ENCODE measurements at regions not wholly inside any gene's neighbourhood (a gene's known extent, or its start where the extent isn't known, plus 50 kb on each side); places are given as distances from the start of the nearest gene placed in this dataset.

DNA sequence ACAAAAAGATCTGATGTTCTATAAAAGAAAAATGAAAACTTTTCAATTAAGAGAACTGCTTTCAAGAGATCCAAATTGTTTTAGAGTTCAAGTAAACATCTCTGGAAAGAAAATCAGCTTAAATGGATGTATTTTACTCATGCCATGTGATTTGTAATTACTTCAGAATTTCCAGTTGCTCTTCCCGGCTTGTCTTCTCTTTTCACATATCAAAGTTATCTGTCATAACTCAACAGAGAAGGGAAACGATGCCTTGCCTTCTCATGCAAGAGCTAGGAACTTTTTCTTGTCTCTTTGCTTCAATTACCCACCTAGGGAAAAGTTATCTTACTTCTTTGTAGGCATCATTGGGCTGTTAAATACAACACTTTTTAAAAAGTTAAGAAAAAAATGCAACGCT is 255.2 kb upstream of the POU2AF2 start:
- Histone ChIP-seq H4K20me1 (ENCODE audit: control insufficient read depth, insufficient read depth) (no peaks in the 10 kb centered on the region), H3K9ac (ENCODE audit: control insufficient read depth, insufficient read depth, low read length) (no peak overlapping the region), H3K4me2 (ENCODE audit: control insufficient read depth, insufficient read depth) (no peak overlapping the region), H3K4me3 (no peak overlapping the region), H3K27ac (ENCODE audit: control insufficient read depth, insufficient read depth) (no peak overlapping the region), H3K4me1 (ENCODE audit: control insufficient read depth, insufficient read depth, low read length) (no peaks in the 10 kb centered on the region), H3K27me3 (replicated peaks in 1 of 2; ENCODE audit: control insufficient read depth in 2 of 2, insufficient read depth in 2 of 2, low read length in 1 of 2) (peaks cover 0 to 4% of the 10 kb centered on the region in 2 experiments; a peak in 1 of 4 replicates), H3K9me3 (replicated peaks; ENCODE audit: control insufficient read depth, insufficient read depth, low read length) (no peaks in the 10 kb centered on the region), H2AFZ (ENCODE audit: control insufficient read depth, low read depth, low read length) (no peak overlapping the region), H3K36me3 (ENCODE audit: control insufficient read depth in 2 of 2, insufficient read depth in 2 of 2, low read length in 1 of 2) (no peaks in the 10 kb centered on the region), H3K79me2 (ENCODE audit: control insufficient read depth, insufficient read depth, low read length) (no peaks in the 10 kb centered on the region)
- no TSS peak for BruUV-seq (replicated peaks)
- FAIRE-seq (no peak), ATAC-seq (no peak), DNase-seq (ENCODE audit: low read depth, low spot score) (no peak)
- ChIA-PET CTCF (interaction anchor here (0.6 kb wide), 1 partner anchor 1509 kb away, joined by 3 read pairs; no protein-coding TSS in a partner anchor), RAD21 (ENCODE audit: unreplicated experiment) (no interaction called here), POLR2A (no interaction called here), SMC1A (ENCODE audit: uncharacterized antibody, unreplicated experiment) (interaction anchor here (1.0 to 1.5 kb wide), 2 partner anchors 11 to 72 kb away, joined by 3 to 4 read pairs; no protein-coding TSS in a partner anchor)
- intact Hi-C loops (cut with micrococcal nuclease; ENCODE audit: unreplicated experiment), result no loop called here
- TF ChIP-seq TCF3 (IDR thresholded peaks at IDR 0.05; ENCODE audit: borderline replicate concordance, insufficient read depth, low read depth, low read length), result no peak
- TF ChIP-seq RAD21 (IDR thresholded peaks at IDR 0.05; ENCODE audit: insufficient read depth, low read depth, low read length), result no peak
- TF ChIP-seq KLF5 (IDR thresholded peaks at IDR 0.05; ENCODE audit: partially characterized antibody), result no peak
- TF ChIP-seq MEF2B (IDR thresholded peaks at IDR 0.05; ENCODE audit: partially characterized antibody, poor library complexity, severe bottlenecking), result no peak
- TF ChIP-seq RELA (IDR thresholded peaks at IDR 0.05; ENCODE audit: borderline replicate concordance, partially characterized antibody), result no peak
- WGBS (ENCODE audit: insufficient coverage, insufficient replicate concordance, low lambda C conversion rate, missing lambda C conversion rate), result 21% methylated on average over 3 of the region's 3 CpGs
- in situ Hi-C loops (cut with MboI), result no loop called here

DNA sequence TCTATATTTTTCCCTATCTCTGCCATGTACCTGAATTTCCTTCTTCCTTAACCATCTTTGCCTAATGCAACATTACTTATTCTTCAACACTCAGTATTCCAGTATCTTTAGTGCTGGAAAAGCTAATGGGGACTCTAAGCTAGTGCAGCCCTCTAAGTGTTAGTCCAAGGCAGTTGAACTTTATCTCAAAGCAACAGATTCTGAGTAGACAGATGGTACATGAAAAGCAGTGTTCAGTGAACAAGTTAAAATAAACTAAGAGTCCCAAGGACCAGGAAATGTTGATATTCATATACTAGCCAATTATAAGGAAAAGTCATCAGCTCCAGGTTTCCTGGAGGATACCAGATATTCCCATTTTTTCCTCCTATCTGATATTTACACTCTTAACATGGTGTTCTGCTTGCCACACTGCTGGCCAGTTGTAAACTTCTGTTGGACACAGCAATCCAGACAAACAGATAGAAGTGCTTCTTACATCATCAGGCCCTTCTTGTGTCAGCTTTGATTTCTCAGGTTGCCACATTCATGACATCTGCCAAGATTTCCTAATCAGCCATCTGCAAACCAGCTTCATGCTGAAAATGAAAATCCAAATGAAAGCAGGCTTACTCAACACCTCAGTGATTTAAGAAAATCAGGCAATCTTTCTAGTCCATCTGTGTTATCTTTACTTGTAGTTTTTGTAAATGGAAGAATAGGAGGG is 255.9 kb upstream of the POU2AF2 start:
- no peak overlapping the region for H3K4me3 ChIP-seq
- FAIRE-seq (no peak), ATAC-seq (no peak), DNase-seq (ENCODE audit: low read depth, low spot score) (no peak)
- H4K20me1 ChIP-seq (ENCODE audit: control insufficient read depth, insufficient read depth), result no peaks in the 10 kb centered on the region
- ChIA-PET POLR2A (no interaction called here), SMC1A (ENCODE audit: uncharacterized antibody, unreplicated experiment) (interaction anchor here (1.0 to 1.5 kb wide), 2 partner anchors 11 to 71 kb away, joined by 3 to 4 read pairs; no protein-coding TSS in a partner anchor), CTCF (interaction anchor here (0.6 kb wide), 1 partner anchor 1510 kb away, joined by 3 read pairs; no protein-coding TSS in a partner anchor), RAD21 (ENCODE audit: unreplicated experiment) (no interaction called here)
- H3K36me3 ChIP-seq (ENCODE audit: control insufficient read depth in 2 of 2, insufficient read depth in 2 of 2, low read length in 1 of 2), result no peaks in the 10 kb centered on the region
- H3K27ac ChIP-seq (ENCODE audit: control insufficient read depth, insufficient read depth), result no peak overlapping the region
- intact Hi-C loops (cut with micrococcal nuclease; ENCODE audit: unreplicated experiment), result no loop called here
- no peak overlapping the region for H3K9ac ChIP-seq (ENCODE audit: control insufficient read depth, insufficient read depth, low read length)
- H3K4me2 ChIP-seq (ENCODE audit: control insufficient read depth, insufficient read depth), result no peak overlapping the region
- H3K9me3 ChIP-seq (replicated peaks; ENCODE audit: control insufficient read depth, insufficient read depth, low read length), result no peaks in the 10 kb centered on the region
- H3K27me3 ChIP-seq (replicated peaks in 1 of 2; ENCODE audit: control insufficient read depth in 2 of 2, insufficient read depth in 2 of 2, low read length in 1 of 2), result peaks cover 0 to 4% of the 10 kb centered on the region in 2 experiments; a peak in 1 of 4 replicates
- TF ChIP-seq, protein P1, sequence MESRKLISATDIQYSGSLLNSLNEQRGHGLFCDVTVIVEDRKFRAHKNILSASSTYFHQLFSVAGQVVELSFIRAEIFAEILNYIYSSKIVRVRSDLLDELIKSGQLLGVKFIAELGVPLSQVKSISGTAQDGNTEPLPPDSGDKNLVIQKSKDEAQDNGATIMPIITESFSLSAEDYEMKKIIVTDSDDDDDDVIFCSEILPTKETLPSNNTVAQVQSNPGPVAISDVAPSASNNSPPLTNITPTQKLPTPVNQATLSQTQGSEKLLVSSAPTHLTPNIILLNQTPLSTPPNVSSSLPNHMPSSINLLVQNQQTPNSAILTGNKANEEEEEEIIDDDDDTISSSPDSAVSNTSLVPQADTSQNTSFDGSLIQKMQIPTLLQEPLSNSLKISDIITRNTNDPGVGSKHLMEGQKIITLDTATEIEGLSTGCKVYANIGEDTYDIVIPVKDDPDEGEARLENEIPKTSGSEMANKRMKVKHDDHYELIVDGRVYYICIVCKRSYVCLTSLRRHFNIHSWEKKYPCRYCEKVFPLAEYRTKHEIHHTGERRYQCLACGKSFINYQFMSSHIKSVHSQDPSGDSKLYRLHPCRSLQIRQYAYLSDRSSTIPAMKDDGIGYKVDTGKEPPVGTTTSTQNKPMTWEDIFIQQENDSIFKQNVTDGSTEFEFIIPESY (IDR thresholded peaks at IDR 0.05), result no peak
- TF ChIP-seq PAX8 (IDR thresholded peaks at IDR 0.05) (no peak), ZSCAN29 (IDR thresholded peaks at IDR 0.05) (no peak), SUZ12 (IDR thresholded peaks at IDR 0.05; ENCODE audit: unreplicated experiment) (no peak), MTA2 (IDR thresholded peaks at IDR 0.05; ENCODE audit: low read depth) (no peak), POLR2AphosphoS2 (IDR thresholded peaks at IDR 0.05; ENCODE audit: low read depth, low read length) (no peak)
- in situ Hi-C loops (cut with MboI), result no loop called here
- no peaks in the 10 kb centered on the region for H3K4me1 ChIP-seq (ENCODE audit: control insufficient read depth, insufficient read depth, low read length)
- BruUV-seq (replicated peaks), result no TSS peak
- H3K79me2 ChIP-seq (ENCODE audit: control insufficient read depth, insufficient read depth, low read length), result no peaks in the 10 kb centered on the region
- no peak overlapping the region for H2AFZ ChIP-seq (ENCODE audit: control insufficient read depth, low read depth, low read length)

Measured in GM12878 (cell line).